NCI-H1105 treated with DMSO at 0.1 percent for 48 hours (cell line): ENCODE measurements at regions not wholly inside any gene's neighbourhood (a gene's known extent, or its start where the extent isn't known, plus 50 kb on each side); places are given as distances from the start of the nearest gene placed in this dataset.
"Not testable (repeated sequence)": the region's sequence is repeated elsewhere in the genome, so short reads cannot be mapped to it uniquely, and the experiment has no call there.

Source experiments
- DNase-seq: peaks from one replicate; lab custom pipeline; 2025; lab: John Stamatoyannopoulos, UW

- DNase-seq, result not testable (repeated sequence)
Observed at GRCh38 chr16:16618963-16619465, 240.1 kb downstream of the NPIPA7 start.

- not testable (repeated sequence) for DNase-seq
Observed at GRCh38 chr16:16624367-16624766, 245.4 kb downstream of the NPIPA7 start.

- not testable (repeated sequence) for DNase-seq
Observed at GRCh38 chr16:16625140-16625539, 246.2 kb downstream of the NPIPA7 start.

GRCh38 chr16:16627865-16628264 lies 248.9 kb downstream of the NPIPA7 start:
- DNase-seq, result not testable (repeated sequence)

DNA sequence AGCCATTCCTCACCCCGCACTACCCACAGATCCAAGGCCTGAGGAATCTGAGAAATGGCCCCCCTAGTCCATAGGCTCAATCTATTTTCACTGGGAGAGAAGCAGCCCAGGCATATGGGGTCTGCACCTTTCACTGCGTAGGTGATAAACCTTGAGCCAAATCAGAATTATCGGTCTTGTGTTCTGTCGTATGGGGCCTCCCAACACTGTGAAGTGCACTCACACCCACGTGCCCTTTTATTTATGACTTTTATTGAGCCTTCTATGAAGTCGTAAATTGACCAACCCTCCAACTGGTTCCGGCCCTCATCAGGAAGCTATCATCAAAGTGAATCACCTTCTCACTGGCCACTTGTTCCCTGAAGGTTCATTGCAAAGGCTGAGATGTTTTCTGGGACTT lies 259.3 kb downstream of the NPIPA7 start:
- not testable (repeated sequence) for DNase-seq

GRCh38 chr16:16638714-16639113 lies 259.8 kb downstream of the NPIPA7 start:
- not testable (repeated sequence) for DNase-seq

GRCh38 chr16:16643828-16644227 lies 264.9 kb downstream of the NPIPA7 start:
- DNase-seq, result not testable (repeated sequence)

GRCh38 chr16:16648002-16648401 lies 269.1 kb downstream of the NPIPA7 start:
- not testable (repeated sequence) for DNase-seq

DNA sequence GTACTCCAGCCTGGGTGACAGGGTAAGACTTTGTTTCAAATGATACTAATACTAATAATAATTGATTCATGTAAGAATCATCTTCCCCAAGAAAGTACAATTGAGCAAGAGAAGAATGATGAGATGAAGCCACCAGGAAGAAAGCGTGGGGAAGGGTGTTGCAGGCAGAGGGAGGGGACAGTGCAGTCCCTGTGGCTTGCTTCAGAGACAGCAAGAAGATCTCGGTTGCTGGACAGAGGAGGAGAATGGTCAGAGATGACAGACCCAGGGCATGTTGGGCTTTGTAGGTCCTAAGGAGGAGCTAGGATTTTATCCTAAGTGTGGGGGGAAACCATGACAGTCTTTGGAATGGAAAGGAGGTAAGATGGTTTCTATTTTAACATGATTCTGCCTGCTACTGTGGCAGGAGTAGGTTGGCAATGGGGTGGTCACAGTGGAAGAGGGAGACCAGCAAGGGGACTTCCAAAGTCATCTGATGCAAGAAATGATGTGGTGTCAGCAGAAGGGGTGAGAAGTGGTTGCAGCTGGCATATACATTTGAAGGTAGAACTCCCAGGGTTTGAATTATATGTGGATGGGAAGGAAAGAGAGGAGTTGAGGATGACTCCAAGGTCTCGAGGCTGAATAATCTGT lies 293.4 kb downstream of the NPIPA7 start:
- not testable (repeated sequence) for DNase-seq

GRCh38 chr16:16674820-16675219 lies 295.9 kb downstream of the NPIPA7 start:
- not testable (repeated sequence) for DNase-seq

GRCh38 chr16:16721849-16722248 lies 342.9 kb downstream of the NPIPA7 start:
- DNase-seq, result not testable (repeated sequence)

- DNase-seq, result not testable (repeated sequence)
Observed at GRCh38 chr16:16722666-16723065, 343.7 kb downstream of the NPIPA7 start.

DNA sequence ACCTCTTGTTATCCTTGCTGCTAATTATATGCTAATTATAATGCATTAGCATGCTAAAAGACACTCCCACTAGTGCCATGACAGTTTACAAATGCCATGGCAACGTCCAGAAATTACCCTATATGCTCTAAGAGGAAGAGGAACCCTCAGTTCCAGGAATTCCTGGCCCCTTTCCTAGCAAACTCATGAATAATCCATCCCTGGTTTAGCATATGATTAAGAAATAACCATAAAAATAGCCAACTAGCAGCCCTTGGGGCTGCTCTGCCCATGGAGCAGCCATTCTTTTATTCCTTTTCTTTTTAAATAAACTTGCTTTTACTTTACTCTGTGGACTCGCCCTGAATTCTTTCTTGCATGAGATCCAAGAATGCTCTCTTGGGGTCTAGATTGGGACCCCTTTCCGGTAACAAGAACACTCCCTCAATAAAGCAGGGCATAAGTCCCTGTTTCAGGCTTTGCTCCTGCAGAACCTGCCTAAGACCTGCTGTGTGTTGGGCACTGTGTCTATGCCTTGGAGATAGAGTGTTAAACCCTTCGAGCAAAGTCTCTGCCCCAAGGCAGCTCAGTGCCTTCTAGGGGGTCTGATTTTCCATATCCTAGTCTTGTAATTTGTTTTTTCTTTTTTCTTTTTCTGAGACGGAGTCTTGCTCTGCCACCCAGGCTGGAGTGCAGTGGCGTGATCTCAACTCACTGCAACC lies 345.0 kb downstream of the NPIPA7 start:
- not testable (repeated sequence) for DNase-seq

GRCh38 chr16:16727048-16727447 lies 348.1 kb downstream of the NPIPA7 start:
- not testable (repeated sequence) for DNase-seq

GRCh38 chr16:16742573-16742972 lies 363.6 kb downstream of the NPIPA7 start:
- not testable (repeated sequence) for DNase-seq

DNA sequence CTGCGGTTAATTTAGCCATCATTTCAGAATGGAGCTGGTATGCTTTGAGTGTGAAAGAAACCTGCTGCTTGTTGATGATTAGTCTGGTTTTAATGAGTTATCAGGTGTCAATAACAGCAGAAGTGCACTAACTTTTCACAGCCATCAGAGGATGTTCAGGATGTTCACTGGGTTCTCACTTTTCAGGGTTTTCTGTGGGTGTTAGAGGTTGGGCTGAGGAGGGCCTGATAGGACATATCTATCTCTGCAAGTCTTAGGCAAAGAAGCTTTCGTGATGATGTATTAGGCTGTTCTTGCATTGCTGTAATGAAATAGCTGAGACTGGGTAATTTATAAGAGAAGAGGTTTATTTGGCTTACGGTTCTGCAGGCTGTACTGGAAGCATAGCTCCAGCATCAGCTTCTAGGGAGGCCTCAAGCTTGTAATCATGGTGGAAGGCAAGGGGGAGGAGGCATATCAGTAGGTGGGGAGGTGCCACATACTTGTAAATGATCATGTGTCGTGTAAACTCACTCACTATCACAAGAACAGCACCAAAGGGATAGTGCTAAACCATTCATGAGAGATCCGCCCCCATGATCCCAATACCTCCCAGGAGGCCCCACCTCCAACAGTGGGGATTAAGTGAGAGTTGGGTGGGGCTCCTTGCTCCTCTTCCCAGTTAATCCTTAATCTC lies 376.2 kb downstream of the NPIPA7 start:
- not testable (repeated sequence) for DNase-seq

- no peak for DNase-seq
Observed at GRCh38 chr16:16763449-16763848, 384.5 kb downstream of the NPIPA7 start.

- not testable (repeated sequence) for DNase-seq
Observed at GRCh38 chr16:16770717-16771116, 391.8 kb downstream of the NPIPA7 start.

GRCh38 chr16:16774389-16774788 lies 395.4 kb downstream of the NPIPA7 start:
- DNase-seq, result no peak

DNA sequence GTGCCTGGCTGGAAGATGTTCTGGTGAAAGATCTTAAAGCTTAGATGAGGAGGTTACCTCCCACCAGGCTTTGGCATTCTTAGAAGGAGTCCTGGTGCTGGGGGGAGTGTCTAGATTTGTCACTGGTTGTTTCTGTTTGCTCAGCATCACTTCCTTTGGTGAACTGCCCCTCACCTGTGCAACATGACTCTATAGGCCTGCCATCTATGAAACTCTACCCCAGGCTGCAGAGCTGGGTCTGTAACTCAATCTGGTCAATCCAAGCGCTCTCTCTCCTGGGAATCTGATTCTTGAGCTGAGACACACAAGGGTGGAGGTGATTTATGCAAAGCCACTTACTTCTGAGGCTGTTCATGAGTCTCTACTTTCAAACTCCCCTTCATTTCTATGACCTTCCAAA lies 399.4 kb downstream of the NPIPA7 start:
- no peak for DNase-seq

DNA sequence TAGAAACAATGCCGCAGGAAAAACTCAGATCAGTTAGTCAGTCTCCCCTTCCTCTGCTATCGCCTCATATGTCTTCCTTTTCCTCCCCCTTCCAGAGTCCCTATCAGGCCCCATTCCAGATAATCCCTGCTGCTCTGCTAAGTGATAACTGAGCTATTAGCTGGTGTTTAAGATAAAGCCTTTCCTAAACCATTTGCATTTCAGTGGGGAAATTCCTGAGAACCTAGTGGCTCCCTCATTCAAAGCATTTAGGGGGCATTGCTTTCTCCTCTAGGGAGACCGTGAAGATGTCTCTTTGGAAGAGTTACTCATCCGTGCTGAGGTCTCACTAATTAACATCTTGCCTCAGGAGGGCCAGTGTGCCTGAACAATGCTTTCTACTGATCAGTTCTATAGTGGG lies 401.6 kb downstream of the NPIPA7 start:
- no peak for DNase-seq

DNA sequence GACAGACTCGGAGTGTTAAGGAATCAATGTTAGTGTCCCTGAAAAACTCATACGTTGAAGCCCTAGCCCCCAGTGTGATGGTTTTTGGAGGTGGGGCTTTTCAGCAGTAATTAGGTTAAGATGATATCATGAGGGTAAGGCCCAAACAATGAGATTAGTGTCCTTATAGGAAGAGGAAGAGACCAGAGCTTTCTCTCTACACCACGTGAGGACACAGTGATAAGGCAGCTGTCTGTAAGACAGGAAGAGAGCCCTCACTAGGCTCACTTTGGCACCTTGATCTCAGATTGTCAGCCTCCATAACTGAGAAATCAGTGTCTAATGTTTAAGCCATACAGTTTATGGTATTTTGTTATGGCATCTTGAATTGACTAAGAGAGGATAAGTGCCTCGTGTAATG lies 403.2 kb downstream of the NPIPA7 start:
- DNase-seq, result no peak

- DNase-seq, result no peak
Observed at GRCh38 chr16:16788004-16788403, 409.1 kb downstream of the NPIPA7 start.
